NCI-H510A (cell line): ENCODE measurements at regions not wholly inside any gene's neighbourhood (a gene's known extent, or its start where the extent isn't known, plus 50 kb on each side); places are given as distances from the start of the nearest gene placed in this dataset.
"Not testable (repeated sequence)": the region's sequence is repeated elsewhere in the genome, so short reads cannot be mapped to it uniquely, and the experiment has no call there.

Source experiments
- DNase-seq: peaks from one replicate; lab custom pipeline; 2025; lab: John Stamatoyannopoulos, UW

- DNase-seq: no peak
These were observed 1210.1 kb upstream of the SPRY2 start for GRCh38 chr13:81551036-81551435.

- not testable (repeated sequence) for DNase-seq
These were observed 1205.4 kb upstream of the SPRY2 start for GRCh38 chr13:81546294-81546693.

GRCh38 chr13:81540777-81541176, 1199.9 kb upstream of the SPRY2 start:
- no peak for DNase-seq

GRCh38 chr13:81539643-81540150, 1198.8 kb upstream of the SPRY2 start:
- no peak for DNase-seq

GRCh38 chr13:81498969-81499368, 1158.0 kb upstream of the SPRY2 start:
- DNase-seq: no peak

GRCh38 chr13:81493144-81493543, 1152.2 kb upstream of the SPRY2 start:
- DNase-seq: no peak

- no peak for DNase-seq
These were observed 1151.5 kb upstream of the SPRY2 start for GRCh38 chr13:81492449-81492848.

GRCh38 chr13:81488021-81488420, 1147.1 kb upstream of the SPRY2 start:
- DNase-seq: no peak

- DNase-seq: no peak
These were observed 1146.2 kb upstream of the SPRY2 start for GRCh38 chr13:81487151-81487550.

GRCh38 chr13:81480634-81481033, 1139.7 kb upstream of the SPRY2 start:
- DNase-seq: no peak

- DNase-seq: no peak
These were observed 1132.5 kb upstream of the SPRY2 start for GRCh38 chr13:81473366-81473899.

GRCh38 chr13:81458170-81458569, 1117.2 kb upstream of the SPRY2 start:
- DNase-seq: no peak

- DNase-seq: no peak
These were observed 1105.5 kb upstream of the SPRY2 start for GRCh38 chr13:81446441-81446840.

GRCh38 chr13:81442904-81443303, 1102.0 kb upstream of the SPRY2 start:
- no peak for DNase-seq

- DNase-seq: no peak
These were observed 1084.4 kb upstream of the SPRY2 start for GRCh38 chr13:81425286-81425685.

- DNase-seq: no peak
These were observed 1068.4 kb upstream of the SPRY2 start for GRCh38 chr13:81409284-81409683.

- DNase-seq: no peak
These were observed 1067.7 kb upstream of the SPRY2 start for GRCh38 chr13:81408647-81409046.

- DNase-seq: no peak
These were observed 1065.8 kb upstream of the SPRY2 start for GRCh38 chr13:81406639-81407292.

GRCh38 chr13:81406022-81406421, 1065.1 kb upstream of the SPRY2 start:
- DNase-seq: no peak

- DNase-seq: no peak
These were observed 1055.3 kb upstream of the SPRY2 start for GRCh38 chr13:81396192-81396591.

GRCh38 chr13:81395368-81395767, 1054.4 kb upstream of the SPRY2 start:
- DNase-seq: no peak

- no peak for DNase-seq
These were observed 1053.7 kb upstream of the SPRY2 start for GRCh38 chr13:81394640-81395039.

GRCh38 chr13:81393721-81394120, 1052.8 kb upstream of the SPRY2 start:
- no peak for DNase-seq

- DNase-seq: no peak
These were observed 1052.2 kb upstream of the SPRY2 start for GRCh38 chr13:81393110-81393509.
